ENCODE measurements at regions not wholly inside any gene's neighbourhood (a gene's known extent, or its start where the extent isn't known, plus 50 kb on each side); places are given as distances from the start of the nearest gene placed in this dataset.

DNA sequence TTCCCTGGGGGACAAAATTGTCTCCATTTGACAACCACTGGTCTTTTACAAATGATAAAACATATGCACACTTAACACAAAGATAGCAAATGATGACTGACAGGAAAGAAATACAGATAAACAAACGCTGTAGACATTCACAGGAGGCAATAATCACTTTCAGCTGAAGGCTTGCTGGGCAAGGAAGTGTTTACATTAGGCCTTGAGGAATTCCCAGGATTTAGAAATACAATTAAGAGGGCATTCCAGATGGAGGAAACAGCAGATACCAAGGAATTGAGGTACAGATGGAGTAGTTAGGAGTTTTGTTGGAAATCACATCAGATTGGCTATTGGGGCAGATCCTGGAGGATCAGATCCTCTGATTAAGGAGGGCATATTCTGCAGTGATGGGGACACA is 93.9 kb downstream of the DYRK2 start:
- Histone ChIP-seq H3K4me3 (replicated peaks in 1 of 3; ENCODE audit: insufficient read depth in 1 of 3, low read depth in 2 of 3, low read length in 3 of 3) (no peak overlapping the region), H3K4me1 (ENCODE audit: insufficient read depth, low read length) (peaks cover 6% of the 10 kb centered on the region), H3K27me3 (ENCODE audit: control insufficient read depth in 1 of 2, insufficient read depth in 2 of 2, low read length in 2 of 2) (no peaks in the 10 kb centered on the region; a peak in 1 of 5 replicates), H4K20me1 (ENCODE audit: insufficient read depth, low read length) (no peaks in the 10 kb centered on the region), H3K27ac (ENCODE audit: extremely low read length, insufficient read depth, low read length) (no peak overlapping the region), H3K79me2 (ENCODE audit: insufficient read depth, low read length) (no peaks in the 10 kb centered on the region), H3K9me3 (ENCODE audit: low read length) (no peaks in the 10 kb centered on the region), H3K36me3 (replicated peaks in 1 of 2; ENCODE audit: control insufficient read depth in 1 of 2, insufficient read depth in 2 of 2, low read length in 2 of 2) (no peaks in the 10 kb centered on the region), H2AFZ (ENCODE audit: low read length) (no peak overlapping the region), H3K4me2 (ENCODE audit: low read depth, low read length) (no peak overlapping the region), H3K9ac (ENCODE audit: insufficient read depth, low read depth, low read length) (no peak overlapping the region)
- intact Hi-C loops (cut with micrococcal nuclease; ENCODE audit: unreplicated experiment) (no loop called here), in situ Hi-C loops (cut with HindIII; ENCODE audit: extremely low pct_ligation_motif_present, low pct_unique_long_range_greater_than_20kb) (no loop called here)
- FAIRE-seq (no peak), DNase-seq (ENCODE audit: low spot score) (no peak), ATAC-seq (no peak)
- 0% methylated on average over 1 of the region's 1 CpG for WGBS (ENCODE audit: low lambda C conversion rate)
- ChIA-PET CTCF (ENCODE audit: low intra/inter-chr PET ratio, low total read pairs) (no interaction called here), POLR2A (no interaction called here)
- BruUV-seq (replicated peaks): no TSS peak
- TF ChIP-seq SAFB2 (CRISPR knock-in tag; IDR thresholded peaks at IDR 0.05; ENCODE audit: borderline replicate concordance, low read depth): no peak

DNA sequence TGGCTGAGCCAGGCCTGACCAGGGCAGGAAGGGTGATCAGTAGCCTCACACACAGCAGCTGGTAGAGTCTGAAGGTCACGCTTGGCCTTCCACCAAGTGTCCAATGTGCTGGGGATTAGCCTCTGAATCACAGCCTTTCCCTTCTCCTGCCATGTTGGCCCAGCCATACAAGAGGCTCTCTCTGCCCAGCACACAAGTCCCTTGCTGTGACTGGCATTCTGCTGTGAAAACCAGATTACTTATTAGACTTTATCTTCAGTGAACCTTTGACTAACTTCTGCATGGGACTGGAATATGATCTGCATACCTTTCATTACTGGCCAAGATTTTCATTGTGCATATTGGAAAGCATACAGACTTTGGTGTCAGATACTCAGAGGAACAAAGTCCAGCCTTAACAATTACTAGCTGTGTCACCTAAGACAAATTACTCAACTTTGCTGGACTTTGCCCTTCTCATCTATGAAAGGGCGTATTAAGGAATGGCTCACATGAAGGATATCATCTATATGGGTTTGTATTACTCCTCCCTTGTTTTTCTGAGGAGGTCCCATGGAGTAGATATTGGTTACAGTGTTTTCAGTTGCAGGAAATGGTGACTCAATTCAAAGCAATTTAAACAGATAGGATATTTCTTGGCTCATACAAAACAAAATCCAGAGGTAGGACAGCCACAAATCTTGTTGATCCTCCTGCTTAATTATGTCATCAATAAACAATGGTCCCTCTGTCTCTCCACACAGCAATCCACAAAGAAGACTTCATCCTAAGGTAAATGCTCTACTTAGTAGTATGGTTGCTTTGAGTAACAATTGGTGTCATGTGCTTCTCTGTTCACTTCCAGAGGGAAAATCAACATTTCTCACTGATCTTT is 99.6 kb downstream of the DYRK2 start:
- 7% methylated on average over 2 of the region's 2 CpGs for WGBS (ENCODE audit: low lambda C conversion rate)
- intact Hi-C loops (cut with micrococcal nuclease; ENCODE audit: unreplicated experiment): loop anchor here (1.0 to 2.0 kb wide), 2 partner anchors 37 to 101 kb away; no protein-coding TSS in a partner anchor
- Histone ChIP-seq H3K79me2 (ENCODE audit: insufficient read depth, low read length) (no peaks in the 10 kb centered on the region), H3K27me3 (ENCODE audit: control insufficient read depth in 1 of 2, insufficient read depth in 2 of 2, low read length in 2 of 2) (no peaks in the 10 kb centered on the region), H3K36me3 (replicated peaks in 1 of 2; ENCODE audit: control insufficient read depth in 1 of 2, insufficient read depth in 2 of 2, low read length in 2 of 2) (no peaks in the 10 kb centered on the region), H3K4me2 (ENCODE audit: low read depth, low read length) (peak overlapping the region; percentile 39), H3K9me3 (ENCODE audit: low read length) (no peaks in the 10 kb centered on the region), H3K4me3 (replicated peaks in 1 of 3; ENCODE audit: insufficient read depth in 1 of 3, low read depth in 2 of 3, low read length in 3 of 3) (0 out of 6 replicates have a peak overlapping the region, but pooled peaks of 1 of the 3 experiments have one; percentile 15), H3K4me1 (ENCODE audit: insufficient read depth, low read length) (peaks cover 25% of the 10 kb centered on the region), H2AFZ (ENCODE audit: low read length) (no peak overlapping the region), H3K27ac (ENCODE audit: extremely low read length, insufficient read depth, low read length) (peak overlapping the region; percentile 37), H3K9ac (ENCODE audit: insufficient read depth, low read depth, low read length) (no peak overlapping the region), H4K20me1 (ENCODE audit: insufficient read depth, low read length) (no peaks in the 10 kb centered on the region)
- CTCF ChIA-PET (ENCODE audit: low intra/inter-chr PET ratio, low total read pairs): no interaction called here
- FAIRE-seq (peak; percentile 55), DNase-seq (ENCODE audit: low spot score) (peak; percentile 87), ATAC-seq (peak; percentile 91)
- POLR2A ChIA-PET: interaction anchor here (1.4 kb wide), 1 partner anchor 100 kb away, joined by 5 read pairs; the partner anchor contains the start of gene DYRK2
- in situ Hi-C loops (cut with HindIII; ENCODE audit: extremely low pct_ligation_motif_present, low pct_unique_long_range_greater_than_20kb): no loop called here
- BruUV-seq (replicated peaks): TSS peak; percentile 73
- TF ChIP-seq, protein P1, sequence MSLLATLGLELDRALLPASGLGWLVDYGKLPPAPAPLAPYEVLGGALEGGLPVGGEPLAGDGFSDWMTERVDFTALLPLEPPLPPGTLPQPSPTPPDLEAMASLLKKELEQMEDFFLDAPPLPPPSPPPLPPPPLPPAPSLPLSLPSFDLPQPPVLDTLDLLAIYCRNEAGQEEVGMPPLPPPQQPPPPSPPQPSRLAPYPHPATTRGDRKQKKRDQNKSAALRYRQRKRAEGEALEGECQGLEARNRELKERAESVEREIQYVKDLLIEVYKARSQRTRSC (CRISPR knock-in tag; IDR thresholded peaks at IDR 0.05; ENCODE audit: low read depth): no peak
- TF ChIP-seq KAT8 (CRISPR knock-in tag; IDR thresholded peaks at IDR 0.05) (0 out of 2 replicates have a peak, but pooled peaks have one; percentile 17), HMG20A (CRISPR knock-in tag; IDR thresholded peaks at IDR 0.05; ENCODE audit: borderline replicate concordance) (peak; percentile 64; the same call in 1 of the 2 replicates), MXI1 (IDR thresholded peaks at IDR 0.05; ENCODE audit: borderline replicate concordance, low read depth, low read length) (no peak), ZSCAN21 (CRISPR knock-in tag; IDR thresholded peaks at IDR 0.05; ENCODE audit: borderline replicate concordance) (no peak), ZNF577 (CRISPR knock-in tag; IDR thresholded peaks at IDR 0.05; ENCODE audit: borderline replicate concordance, low read depth) (no peak)
- TF ChIP-seq, protein P2, sequence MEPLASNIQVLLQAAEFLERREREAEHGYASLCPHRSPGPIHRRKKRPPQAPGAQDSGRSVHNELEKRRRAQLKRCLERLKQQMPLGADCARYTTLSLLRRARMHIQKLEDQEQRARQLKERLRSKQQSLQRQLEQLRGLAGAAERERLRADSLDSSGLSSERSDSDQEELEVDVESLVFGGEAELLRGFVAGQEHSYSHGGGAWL (CRISPR knock-in tag; IDR thresholded peaks at IDR 0.05): no peak
- TF ChIP-seq, protein P3, sequence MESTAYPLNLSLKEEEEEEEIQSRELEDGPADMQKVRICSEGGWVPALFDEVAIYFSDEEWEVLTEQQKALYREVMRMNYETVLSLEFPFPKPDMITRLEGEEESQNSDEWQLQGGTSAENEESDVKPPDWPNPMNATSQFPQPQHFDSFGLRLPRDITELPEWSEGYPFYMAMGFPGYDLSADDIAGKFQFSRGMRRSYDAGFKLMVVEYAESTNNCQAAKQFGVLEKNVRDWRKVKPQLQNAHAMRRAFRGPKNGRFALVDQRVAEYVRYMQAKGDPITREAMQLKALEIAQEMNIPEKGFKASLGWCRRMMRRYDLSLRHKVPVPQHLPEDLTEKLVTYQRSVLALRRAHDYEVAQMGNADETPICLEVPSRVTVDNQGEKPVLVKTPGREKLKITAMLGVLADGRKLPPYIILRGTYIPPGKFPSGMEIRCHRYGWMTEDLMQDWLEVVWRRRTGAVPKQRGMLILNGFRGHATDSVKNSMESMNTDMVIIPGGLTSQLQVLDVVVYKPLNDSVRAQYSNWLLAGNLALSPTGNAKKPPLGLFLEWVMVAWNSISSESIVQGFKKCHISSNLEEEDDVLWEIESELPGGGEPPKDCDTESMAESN (CRISPR knock-in tag; conservative IDR thresholded peaks at IDR 0.05): no peak
- TF ChIP-seq, protein P4, sequence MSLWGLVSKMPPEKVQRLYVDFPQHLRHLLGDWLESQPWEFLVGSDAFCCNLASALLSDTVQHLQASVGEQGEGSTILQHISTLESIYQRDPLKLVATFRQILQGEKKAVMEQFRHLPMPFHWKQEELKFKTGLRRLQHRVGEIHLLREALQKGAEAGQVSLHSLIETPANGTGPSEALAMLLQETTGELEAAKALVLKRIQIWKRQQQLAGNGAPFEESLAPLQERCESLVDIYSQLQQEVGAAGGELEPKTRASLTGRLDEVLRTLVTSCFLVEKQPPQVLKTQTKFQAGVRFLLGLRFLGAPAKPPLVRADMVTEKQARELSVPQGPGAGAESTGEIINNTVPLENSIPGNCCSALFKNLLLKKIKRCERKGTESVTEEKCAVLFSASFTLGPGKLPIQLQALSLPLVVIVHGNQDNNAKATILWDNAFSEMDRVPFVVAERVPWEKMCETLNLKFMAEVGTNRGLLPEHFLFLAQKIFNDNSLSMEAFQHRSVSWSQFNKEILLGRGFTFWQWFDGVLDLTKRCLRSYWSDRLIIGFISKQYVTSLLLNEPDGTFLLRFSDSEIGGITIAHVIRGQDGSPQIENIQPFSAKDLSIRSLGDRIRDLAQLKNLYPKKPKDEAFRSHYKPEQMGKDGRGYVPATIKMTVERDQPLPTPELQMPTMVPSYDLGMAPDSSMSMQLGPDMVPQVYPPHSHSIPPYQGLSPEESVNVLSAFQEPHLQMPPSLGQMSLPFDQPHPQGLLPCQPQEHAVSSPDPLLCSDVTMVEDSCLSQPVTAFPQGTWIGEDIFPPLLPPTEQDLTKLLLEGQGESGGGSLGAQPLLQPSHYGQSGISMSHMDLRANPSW (CRISPR knock-in tag; IDR thresholded peaks at IDR 0.05; ENCODE audit: borderline replicate concordance): no peak
